Nephron progenitor cell (in vitro differentiated cells): ENCODE measurements at regions not wholly inside any gene's neighbourhood (a gene's known extent, or its start where the extent isn't known, plus 50 kb on each side); places are given as distances from the start of the nearest gene placed in this dataset.

Experiments used
- DNase-seq: peaks from one replicate; pipeline ENCODE4 v3.0.0; 2021
- H3K27ac Mint-ChIP-seq: 2 replicates; pipeline ENCODE4 v1.8.0; 2021; ENCODE audit warnings: mild to moderate bottlenecking, moderate library complexity, mixed read lengths
- H3K27me3 Mint-ChIP-seq: 2 replicates; pipeline ENCODE4 v1.8.0; 2021; ENCODE audit warnings: mild to moderate bottlenecking, low read depth, mixed read lengths; ENCODE audit not compliant: poor library complexity
- H3K36me3 Mint-ChIP-seq: 2 replicates; pipeline ENCODE4 v1.8.0; 2021; ENCODE audit warnings: low read depth, mixed read lengths
- H3K4me1 Mint-ChIP-seq: 2 replicates; pipeline ENCODE4 v1.8.0; 2021; ENCODE audit warnings: mixed read lengths
- H3K4me3 Mint-ChIP-seq: 2 replicates; pipeline ENCODE4 v1.8.0; 2021; ENCODE audit warnings: mild to moderate bottlenecking, moderate library complexity, mixed read lengths
- H3K9me3 Mint-ChIP-seq: 2 replicates; pipeline ENCODE4 v1.8.0; 2021; ENCODE audit warnings: mild to moderate bottlenecking, moderate library complexity, mixed read lengths
- CTCF ChIP-seq: fragments of 200-600 bp; sonication (generic); IDR thresholded peaks from 2 replicates; pipeline ENCODE4 v1.5.0; 2021; ENCODE audit warnings: antibody characterized with exemption

- TF ChIP-seq CTCF: no peak
- H3K27ac Mint-ChIP-seq: no peak overlapping the region
- no peaks in the 10 kb centered on the region for H3K4me1 Mint-ChIP-seq
- no peak for DNase-seq
- no peaks in the 10 kb centered on the region for H3K27me3 Mint-ChIP-seq
- no peaks in the 10 kb centered on the region for H3K9me3 Mint-ChIP-seq
- no peaks in the 10 kb centered on the region for H3K36me3 Mint-ChIP-seq
- no peak overlapping the region for H3K4me3 Mint-ChIP-seq
Measured at GRCh38 chrX:99371976-99372595, 1038.0 kb downstream of the PCDH19 start.

GRCh38 chrX:99353412-99353811 lies 1056.7 kb downstream of the PCDH19 start:
- TF ChIP-seq CTCF: no peak
- no peaks in the 10 kb centered on the region for H3K36me3 Mint-ChIP-seq
- no peak overlapping the region for H3K27ac Mint-ChIP-seq
- peaks cover 10% of the 10 kb centered on the region for H3K9me3 Mint-ChIP-seq
- H3K4me3 Mint-ChIP-seq: no peak overlapping the region
- no peaks in the 10 kb centered on the region for H3K27me3 Mint-ChIP-seq
- no peak for DNase-seq
- no peaks in the 10 kb centered on the region for H3K4me1 Mint-ChIP-seq

- Mint-ChIP-seq H3K9me3 (peaks cover 10% of the 10 kb centered on the region), H3K4me3 (no peak overlapping the region), H3K36me3 (no peaks in the 10 kb centered on the region), H3K27me3 (no peaks in the 10 kb centered on the region), H3K27ac (no peak overlapping the region), H3K4me1 (no peaks in the 10 kb centered on the region)
- no peak for TF ChIP-seq CTCF
- DNase-seq: no peak
Measured at GRCh38 chrX:99348256-99348655, 1061.8 kb downstream of the PCDH19 start.

GRCh38 chrX:99308302-99308701 lies 1101.8 kb downstream of the PCDH19 start:
- no peak for DNase-seq
- Mint-ChIP-seq H3K36me3 (no peaks in the 10 kb centered on the region), H3K27me3 (no peaks in the 10 kb centered on the region), H3K9me3 (no peaks in the 10 kb centered on the region), H3K4me3 (no peak overlapping the region), H3K27ac (no peak overlapping the region), H3K4me1 (no peaks in the 10 kb centered on the region)
- no peak for TF ChIP-seq CTCF

- Mint-ChIP-seq H3K4me1 (no peaks in the 10 kb centered on the region), H3K36me3 (no peaks in the 10 kb centered on the region), H3K27ac (no peak overlapping the region), H3K27me3 (no peaks in the 10 kb centered on the region), H3K9me3 (no peaks in the 10 kb centered on the region), H3K4me3 (no peak overlapping the region)
- TF ChIP-seq CTCF: no peak
- no peak for DNase-seq
Measured at GRCh38 chrX:99305573-99305972, 1104.5 kb downstream of the PCDH19 start.

GRCh38 chrX:99301990-99302389 lies 1108.1 kb downstream of the PCDH19 start:
- H3K27me3 Mint-ChIP-seq: no peaks in the 10 kb centered on the region
- DNase-seq: no peak
- no peaks in the 10 kb centered on the region for H3K36me3 Mint-ChIP-seq
- peak; percentile 56 for TF ChIP-seq CTCF
- no peak overlapping the region for H3K4me3 Mint-ChIP-seq
- no peaks in the 10 kb centered on the region for H3K9me3 Mint-ChIP-seq
- H3K27ac Mint-ChIP-seq: no peak overlapping the region
- H3K4me1 Mint-ChIP-seq: no peaks in the 10 kb centered on the region
